GM19468 (cell line): ENCODE measurements at regions not wholly inside any gene's neighbourhood (a gene's known extent, or its start where the extent isn't known, plus 50 kb on each side); places are given as distances from the start of the nearest gene placed in this dataset.
"Not testable (repeated sequence)": the region's sequence is repeated elsewhere in the genome, so short reads cannot be mapped to it uniquely, and the experiment has no call there.

ENCODE experiments used
- ATAC-seq: cut with Tn5 transposase; IDR thresholded peaks from one replicate; pipeline ENCODE4 v1.9.1; 2021; ENCODE audit warnings: mild to moderate bottlenecking, moderate library complexity, moderate number of reproducible peaks; ENCODE audit not compliant: unreplicated experiment; ENCODE audit errors: extremely low read depth

- not testable (repeated sequence) for ATAC-seq
These were observed 455.9 kb upstream of the NR3C2 start for GRCh38 chr4:148898139-148898538.

GRCh38 chr4:148893095-148893494 is 450.9 kb upstream of the NR3C2 start:
- ATAC-seq = no peak

- ATAC-seq = no peak
These were observed 441.7 kb upstream of the NR3C2 start for GRCh38 chr4:148883891-148884290.

- ATAC-seq = no peak
These were observed 441.2 kb upstream of the NR3C2 start for GRCh38 chr4:148883435-148883834.

GRCh38 chr4:148881860-148882643 is 439.8 kb upstream of the NR3C2 start:
- no peak for ATAC-seq

GRCh38 chr4:148874331-148874730 is 432.1 kb upstream of the NR3C2 start:
- no peak for ATAC-seq

GRCh38 chr4:148868191-148868590 is 426.0 kb upstream of the NR3C2 start:
- ATAC-seq = no peak

- ATAC-seq = no peak
These were observed 424.5 kb upstream of the NR3C2 start for GRCh38 chr4:148866666-148867065.

- no peak for ATAC-seq
These were observed 415.8 kb upstream of the NR3C2 start for GRCh38 chr4:148857973-148858534.

- ATAC-seq = no peak
These were observed 415.2 kb upstream of the NR3C2 start for GRCh38 chr4:148857239-148857972.

- ATAC-seq = no peak
These were observed 412.0 kb upstream of the NR3C2 start for GRCh38 chr4:148854203-148854602.

- no peak for ATAC-seq
These were observed 410.0 kb upstream of the NR3C2 start for GRCh38 chr4:148852092-148852699.

GRCh38 chr4:148850257-148850995 is 408.2 kb upstream of the NR3C2 start:
- ATAC-seq = no peak

- ATAC-seq = no peak
These were observed 407.4 kb upstream of the NR3C2 start for GRCh38 chr4:148849581-148849980.

- no peak for ATAC-seq
These were observed 405.5 kb upstream of the NR3C2 start for GRCh38 chr4:148847544-148848255.

GRCh38 chr4:148845609-148846008 is 403.4 kb upstream of the NR3C2 start:
- ATAC-seq = no peak

- no peak for ATAC-seq
These were observed 401.4 kb upstream of the NR3C2 start for GRCh38 chr4:148843625-148844024.

GRCh38 chr4:148842843-148843242 is 400.6 kb upstream of the NR3C2 start:
- ATAC-seq = no peak

- not testable (repeated sequence) for ATAC-seq
These were observed 395.4 kb upstream of the NR3C2 start for GRCh38 chr4:148837571-148837970.
